Muscle layer of duodenum (tissue), 2 donors: ENCODE measurements at regions not wholly inside any gene's neighbourhood (a gene's known extent, or its start where the extent isn't known, plus 50 kb on each side); places are given as distances from the start of the nearest gene placed in this dataset.

Experiments used
- H3K27ac ChIP-seq: one replicate; pipeline ENCODE4 v1.7.0; 2013; ENCODE audit warnings: mild to moderate bottlenecking, low read length
- H3K27me3 ChIP-seq: one replicate; pipeline ENCODE4 v1.7.0; 2013; ENCODE audit warnings: low read depth, mild to moderate bottlenecking, control low read depth, low read length
- H3K36me3 ChIP-seq, 2 donors: one replicate each; pipeline ENCODE4 v1.7.0; 2013; ENCODE audit warnings: low read length in 2 of 2, control low read depth in 1 of 2, mild to moderate bottlenecking in 1 of 2; ENCODE audit not compliant: insufficient read depth in 2 of 2, control insufficient read depth in 1 of 2
- H3K4me1 ChIP-seq, 2 donors: one replicate each; pipeline ENCODE4 v1.7.0; 2013; ENCODE audit warnings: low read length in 2 of 2, mild to moderate bottlenecking in 2 of 2, control low read depth in 1 of 2, moderate library complexity in 1 of 2; ENCODE audit not compliant: insufficient read depth in 2 of 2, control insufficient read depth in 1 of 2
- H3K4me3 ChIP-seq, 2 donors: one replicate each; pipeline ENCODE4 v1.7.0; 2013; ENCODE audit warnings: low read length in 2 of 2, low read depth in 1 of 2, mild to moderate bottlenecking in 1 of 2
- H3K9me3 ChIP-seq, 2 donors: one replicate each; pipeline ENCODE4 v1.7.0; 2013; ENCODE audit warnings: low read length in 2 of 2, control low read depth in 1 of 2, mild to moderate bottlenecking in 1 of 2; ENCODE audit not compliant: control insufficient read depth in 1 of 2
- donor health status: healthy.

DNA sequence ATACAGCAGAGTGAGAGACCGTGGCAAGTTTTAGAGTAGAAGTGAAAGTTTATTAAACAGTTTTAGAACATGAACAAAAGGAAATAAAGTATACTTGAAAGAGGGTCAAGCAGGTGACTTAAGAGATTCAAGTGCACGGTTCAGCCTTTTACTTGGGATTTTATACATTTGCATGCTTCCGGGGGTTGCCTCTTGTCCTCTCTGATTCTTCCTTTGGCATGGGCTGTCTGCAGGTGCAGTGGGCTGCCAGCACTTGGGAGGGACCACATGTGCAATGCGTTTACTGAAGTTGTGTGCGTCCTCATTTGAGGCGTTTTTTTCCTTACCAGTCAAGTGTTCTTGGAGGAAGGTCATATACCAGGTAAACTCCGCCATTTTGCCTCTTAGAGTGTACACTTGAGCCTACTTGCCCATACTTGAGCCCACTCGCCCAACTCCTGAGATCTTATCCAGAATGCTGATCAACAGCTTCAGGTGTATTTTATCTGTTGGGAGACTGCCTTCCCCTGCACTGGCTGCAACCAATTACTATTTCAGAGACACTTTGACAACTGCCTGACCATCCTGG, 195.2 kb downstream of the IRX5 start:
- no peaks in the 10 kb centered on the region for H3K36me3 ChIP-seq
- H3K27me3 ChIP-seq: no peaks in the 10 kb centered on the region
- H3K27ac ChIP-seq: no peak overlapping the region
- H3K9me3 ChIP-seq: peaks cover 0 to 11% of the 10 kb centered on the region in 2 donors
- no peak overlapping the region for H3K4me3 ChIP-seq
- no peaks in the 10 kb centered on the region for H3K4me1 ChIP-seq

DNA sequence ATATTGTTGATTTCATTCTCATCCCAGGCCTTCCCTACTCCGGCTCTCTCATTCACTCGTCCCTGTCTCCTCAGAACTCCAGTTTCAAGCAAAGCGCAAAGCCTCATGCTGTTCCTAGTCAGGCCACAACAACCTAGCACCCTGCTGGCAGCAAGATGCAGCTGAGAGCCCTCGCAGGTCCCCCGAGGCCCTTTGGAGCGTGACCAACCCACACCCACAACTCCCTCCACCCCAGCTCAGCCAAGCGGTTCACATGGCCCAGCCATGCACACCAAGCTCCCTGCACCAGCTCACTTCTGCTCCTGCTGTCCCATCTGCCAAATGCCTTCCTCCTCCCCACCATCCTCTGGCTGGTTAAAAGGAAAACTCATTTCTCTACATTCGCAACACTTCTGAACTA, 195.8 kb downstream of the IRX5 start:
- Histone ChIP-seq H3K27ac (no peak overlapping the region), H3K9me3 (peaks cover 0 to 11% of the 10 kb centered on the region in 2 donors), H3K4me1 (no peaks in the 10 kb centered on the region), H3K4me3 (no peak overlapping the region), H3K36me3 (no peaks in the 10 kb centered on the region), H3K27me3 (no peaks in the 10 kb centered on the region)

- H3K36me3 ChIP-seq: no peaks in the 10 kb centered on the region
- H3K9me3 ChIP-seq: no peaks in the 10 kb centered on the region
- no peak overlapping the region for H3K27ac ChIP-seq
- H3K4me1 ChIP-seq: no peaks in the 10 kb centered on the region
- no peaks in the 10 kb centered on the region for H3K27me3 ChIP-seq
- no peak overlapping the region for H3K4me3 ChIP-seq
Observed at GRCh38 chr16:55130456-55130855, 193.5 kb upstream of the IRX6 start.

DNA sequence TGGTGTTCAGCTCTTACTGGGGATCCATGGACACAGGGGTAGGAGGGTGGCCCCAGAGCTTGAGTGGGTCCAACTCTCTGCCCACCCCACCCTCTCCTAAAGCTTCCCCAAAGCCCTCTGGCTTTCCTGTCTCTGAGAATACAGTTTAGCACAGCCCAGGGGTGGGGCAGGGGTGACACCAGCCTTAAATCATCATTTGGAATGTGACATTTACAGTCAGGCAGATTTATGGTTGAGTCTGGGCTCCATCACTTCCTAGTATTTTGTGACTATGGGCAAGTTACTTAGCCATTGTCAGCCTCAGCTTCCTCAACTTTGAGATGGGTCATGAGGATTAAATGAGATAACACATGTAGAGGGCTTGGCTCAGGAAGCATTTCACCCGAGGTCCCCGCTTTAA, 193.1 kb upstream of the IRX6 start:
- no peak overlapping the region for H3K27ac ChIP-seq
- H3K27me3 ChIP-seq: no peaks in the 10 kb centered on the region
- no peaks in the 10 kb centered on the region for H3K9me3 ChIP-seq
- H3K4me3 ChIP-seq: no peak overlapping the region
- no peaks in the 10 kb centered on the region for H3K4me1 ChIP-seq
- no peaks in the 10 kb centered on the region for H3K36me3 ChIP-seq

- no peak overlapping the region for H3K4me3 ChIP-seq
- H3K9me3 ChIP-seq: no peaks in the 10 kb centered on the region
- no peak overlapping the region for H3K27ac ChIP-seq
- H3K27me3 ChIP-seq: no peaks in the 10 kb centered on the region
- H3K4me1 ChIP-seq: no peaks in the 10 kb centered on the region
- no peaks in the 10 kb centered on the region for H3K36me3 ChIP-seq
Observed at GRCh38 chr16:55133654-55134053, 190.3 kb upstream of the IRX6 start.

DNA sequence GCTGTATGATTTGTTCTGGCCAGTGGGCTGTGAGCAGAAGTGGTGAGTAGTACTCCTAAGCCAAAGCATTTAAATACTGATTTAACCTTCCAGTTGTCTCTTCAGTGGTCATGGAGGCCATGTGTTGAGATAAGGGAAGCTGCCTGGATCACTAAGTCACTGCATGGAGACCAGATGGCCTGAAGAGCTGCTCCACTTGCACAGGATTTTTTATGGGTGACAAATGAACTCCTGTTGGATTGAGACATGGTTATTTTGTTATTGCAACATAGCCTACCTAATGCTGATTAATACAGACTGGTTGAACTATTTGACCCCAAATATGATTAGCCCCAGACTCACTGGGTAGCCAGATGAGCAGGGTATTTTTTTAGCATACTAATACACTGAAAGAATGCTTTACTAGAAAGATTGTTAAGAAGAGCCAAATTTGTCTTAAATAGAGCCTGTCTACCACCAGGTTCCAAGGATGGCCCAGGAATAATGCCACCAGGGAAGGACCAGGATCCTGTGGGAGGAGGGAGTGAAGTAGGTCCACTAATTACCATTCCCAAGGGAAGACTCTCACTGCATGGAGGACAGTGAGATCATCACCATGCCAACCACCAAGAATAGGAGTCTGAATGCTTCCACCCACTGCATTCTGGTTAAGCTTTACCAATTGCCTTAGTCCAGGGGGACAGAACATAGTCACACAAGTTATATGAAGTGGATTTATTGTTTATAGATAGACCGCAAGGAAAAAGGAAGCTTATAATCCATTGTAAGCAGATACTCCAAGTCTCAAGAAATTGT, 187.4 kb upstream of the IRX6 start:
- Histone ChIP-seq H3K36me3 (no peaks in the 10 kb centered on the region), H3K9me3 (no peaks in the 10 kb centered on the region), H3K27me3 (no peaks in the 10 kb centered on the region), H3K4me1 (no peaks in the 10 kb centered on the region), H3K27ac (no peak overlapping the region), H3K4me3 (no peak overlapping the region)

DNA sequence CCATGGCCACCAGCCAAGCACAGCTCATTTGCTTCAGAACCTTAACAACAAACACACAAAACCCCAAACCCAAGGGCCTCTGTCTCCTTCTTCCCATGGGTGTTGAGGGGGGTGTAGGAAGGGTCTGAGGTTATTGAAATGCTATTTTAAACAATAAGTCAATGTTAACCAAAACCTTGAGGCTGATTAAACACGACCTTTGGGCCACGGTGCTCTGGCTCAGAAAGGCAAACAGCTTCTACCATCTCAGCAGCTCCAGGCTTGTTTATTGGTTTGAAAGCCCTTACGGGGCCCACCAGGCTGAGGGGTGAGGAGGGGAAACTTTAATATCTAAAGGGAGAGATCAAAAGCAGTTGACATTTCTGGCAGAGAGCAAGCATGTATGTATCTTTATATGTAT, 185.7 kb upstream of the IRX6 start:
- no peak overlapping the region for H3K4me3 ChIP-seq
- no peaks in the 10 kb centered on the region for H3K36me3 ChIP-seq
- no peak overlapping the region for H3K27ac ChIP-seq
- no peaks in the 10 kb centered on the region for H3K9me3 ChIP-seq
- H3K27me3 ChIP-seq: no peaks in the 10 kb centered on the region
- no peaks in the 10 kb centered on the region for H3K4me1 ChIP-seq

DNA sequence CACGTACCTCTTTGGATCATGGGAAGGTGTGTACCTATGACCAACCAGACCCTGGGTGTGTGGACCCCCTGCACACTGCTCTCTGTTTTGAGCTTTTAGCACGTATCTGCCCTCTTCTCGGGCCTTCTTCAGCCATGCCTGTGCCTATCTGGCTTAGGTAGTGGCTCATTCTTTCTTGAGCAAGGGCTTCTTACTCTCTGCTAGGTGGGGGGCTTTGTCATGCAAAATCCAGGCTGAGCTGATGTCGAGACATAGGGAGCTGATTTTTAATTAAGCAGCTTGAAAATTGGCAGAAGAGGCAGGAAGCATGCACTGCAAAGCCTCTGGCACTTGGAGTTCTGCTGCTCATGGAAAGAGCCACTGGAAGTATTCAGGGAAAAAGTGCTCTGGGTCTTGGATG, 181.6 kb upstream of the IRX6 start:
- H3K4me3 ChIP-seq: no peak overlapping the region
- no peaks in the 10 kb centered on the region for H3K9me3 ChIP-seq
- H3K27ac ChIP-seq: no peak overlapping the region
- no peaks in the 10 kb centered on the region for H3K27me3 ChIP-seq
- no peaks in the 10 kb centered on the region for H3K4me1 ChIP-seq
- no peaks in the 10 kb centered on the region for H3K36me3 ChIP-seq

DNA sequence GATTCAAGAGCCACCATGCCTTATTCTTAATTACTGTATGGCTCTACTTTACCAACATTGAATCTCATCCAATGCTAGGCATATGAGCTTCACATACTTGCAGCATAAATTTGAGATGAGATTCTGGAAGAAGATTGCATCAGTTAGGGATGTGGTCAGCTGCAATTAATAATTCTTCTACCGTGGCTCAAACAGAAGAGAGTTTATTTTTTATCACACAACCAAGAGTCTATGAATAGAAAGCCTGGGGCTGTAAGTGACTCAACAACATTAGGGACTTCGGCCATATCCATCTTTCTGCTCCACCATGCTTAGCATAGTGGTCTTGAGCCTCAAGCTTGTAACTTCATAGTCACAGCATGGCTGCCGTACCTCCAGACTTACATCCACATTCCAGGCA, 179.4 kb upstream of the IRX6 start:
- H3K4me3 ChIP-seq: no peak overlapping the region
- H3K4me1 ChIP-seq: no peaks in the 10 kb centered on the region
- H3K36me3 ChIP-seq: no peaks in the 10 kb centered on the region
- H3K27ac ChIP-seq: no peak overlapping the region
- no peaks in the 10 kb centered on the region for H3K9me3 ChIP-seq
- H3K27me3 ChIP-seq: no peaks in the 10 kb centered on the region

DNA sequence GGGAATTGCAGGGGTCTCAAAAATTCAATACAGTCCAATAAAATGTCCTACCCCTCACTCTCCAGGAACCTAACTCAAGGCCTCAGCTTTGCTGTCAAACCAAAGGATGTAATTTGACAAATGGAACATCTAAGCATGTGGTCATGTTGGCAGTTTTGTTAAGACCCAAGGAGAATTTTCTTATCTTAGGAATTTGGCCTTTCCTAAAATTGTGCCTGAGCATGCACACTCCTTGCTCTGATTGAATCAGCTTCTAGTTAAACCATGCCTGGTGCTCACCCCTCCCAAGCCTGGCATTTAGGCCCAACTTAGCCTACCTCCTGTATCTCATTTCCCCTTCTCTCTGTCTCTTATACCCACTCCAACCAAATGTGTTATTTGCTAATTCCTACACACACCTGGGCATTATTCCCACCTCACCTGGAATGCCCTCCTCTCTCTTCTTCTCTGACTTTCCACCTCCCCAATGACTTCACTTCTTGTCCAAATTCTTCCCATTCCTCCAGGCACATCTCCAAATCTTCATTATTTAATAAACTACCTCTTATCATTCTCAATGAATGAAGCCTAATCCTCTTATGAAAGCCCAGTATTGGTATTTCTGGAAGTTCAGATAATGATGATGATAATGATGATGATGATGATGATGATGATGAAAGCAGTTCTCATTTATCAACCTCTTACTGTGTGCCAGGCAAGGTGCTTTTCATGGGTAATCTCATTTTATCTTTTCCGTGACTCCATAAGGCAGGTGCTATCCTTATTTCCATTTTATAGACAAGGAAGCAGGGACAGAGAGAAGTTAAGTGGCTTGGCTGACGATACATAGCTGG, 178.0 kb upstream of the IRX6 start:
- no peaks in the 10 kb centered on the region for H3K4me1 ChIP-seq
- H3K36me3 ChIP-seq: no peaks in the 10 kb centered on the region
- H3K27me3 ChIP-seq: no peaks in the 10 kb centered on the region
- no peaks in the 10 kb centered on the region for H3K9me3 ChIP-seq
- H3K27ac ChIP-seq: no peak overlapping the region
- no peak overlapping the region for H3K4me3 ChIP-seq

DNA sequence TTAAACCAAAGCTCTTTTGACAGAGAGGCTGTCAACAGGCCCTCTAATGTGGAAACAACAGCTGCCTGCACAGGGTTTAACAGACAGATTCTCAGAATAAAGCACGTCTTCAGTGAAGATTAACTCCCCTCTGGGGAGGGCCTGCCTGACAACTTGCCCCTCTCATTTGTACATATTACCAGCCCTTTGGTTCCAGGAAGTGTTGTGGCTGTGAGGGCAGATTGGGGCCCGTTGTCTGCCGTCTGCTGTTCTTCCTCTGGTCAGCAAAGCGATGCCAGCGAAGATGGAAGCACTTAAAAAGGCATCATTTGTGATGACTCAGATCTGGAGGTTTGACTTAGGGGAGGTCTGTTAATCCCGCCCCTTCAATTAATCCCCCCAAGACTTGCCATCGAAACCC, 177.0 kb upstream of the IRX6 start:
- no peaks in the 10 kb centered on the region for H3K27me3 ChIP-seq
- H3K9me3 ChIP-seq: no peaks in the 10 kb centered on the region
- no peaks in the 10 kb centered on the region for H3K36me3 ChIP-seq
- no peak overlapping the region for H3K27ac ChIP-seq
- H3K4me3 ChIP-seq: no peak overlapping the region
- no peaks in the 10 kb centered on the region for H3K4me1 ChIP-seq
